Progenitor cell of endocrine pancreas (in vitro differentiated cells): ENCODE measurements at regions not wholly inside any gene's neighbourhood (a gene's known extent, or its start where the extent isn't known, plus 50 kb on each side); places are given as distances from the start of the nearest gene placed in this dataset.

Source experiments
- DNase-seq: peaks from one replicate; pipeline ENCODE4 v3.0.0; 2021; ENCODE audit warnings: low spot score; ENCODE audit not compliant: unreplicated experiment
- H3K27ac Mint-ChIP-seq: 2 replicates; pipeline ENCODE4 v1.8.0; 2021; ENCODE audit warnings: mild to moderate bottlenecking, moderate library complexity, mixed read lengths
- H3K27me3 Mint-ChIP-seq: 2 replicates; pipeline ENCODE4 v1.8.0; 2021; ENCODE audit warnings: mixed read lengths
- H3K36me3 Mint-ChIP-seq: 2 replicates; pipeline ENCODE4 v1.8.0; 2022; ENCODE audit warnings: mixed read lengths; ENCODE audit not compliant: insufficient read depth
- H3K4me1 Mint-ChIP-seq: 2 replicates; pipeline ENCODE4 v1.8.0; 2021; ENCODE audit warnings: low read depth, mixed read lengths
- H3K4me3 Mint-ChIP-seq: 2 replicates; pipeline ENCODE4 v1.8.0; 2021; ENCODE audit warnings: low read depth, mild to moderate bottlenecking, moderate library complexity, mixed read lengths
- H3K9me3 Mint-ChIP-seq: 2 replicates; pipeline ENCODE4 v1.8.0; 2021; ENCODE audit warnings: low read depth, mixed read lengths
- CTCF ChIP-seq: fragments of 200-600 bp; sonication (generic); IDR thresholded peaks from one replicate; pipeline ENCODE4 v1.5.0; 2021; ENCODE audit warnings: antibody characterized with exemption, mild to moderate bottlenecking; ENCODE audit not compliant: unreplicated experiment

GRCh38 chr6:85172705-85173104 lies 277.2 kb upstream of the NT5E start:
- no peak overlapping the region for H3K4me3 Mint-ChIP-seq
- DNase-seq = no peak
- no peak for TF ChIP-seq CTCF
- no peak overlapping the region for H3K27ac Mint-ChIP-seq
- H3K4me1 Mint-ChIP-seq = no peaks in the 10 kb centered on the region
- peaks cover 10% of the 10 kb centered on the region for H3K9me3 Mint-ChIP-seq
- H3K27me3 Mint-ChIP-seq = no peaks in the 10 kb centered on the region
- no peaks in the 10 kb centered on the region for H3K36me3 Mint-ChIP-seq

GRCh38 chr6:85172161-85172560 lies 277.7 kb upstream of the NT5E start:
- Mint-ChIP-seq H3K4me1 (no peaks in the 10 kb centered on the region), H3K27ac (no peak overlapping the region), H3K4me3 (no peak overlapping the region), H3K9me3 (peaks cover 10% of the 10 kb centered on the region), H3K36me3 (no peaks in the 10 kb centered on the region), H3K27me3 (no peaks in the 10 kb centered on the region)
- DNase-seq = no peak
- no peak for TF ChIP-seq CTCF

- Mint-ChIP-seq H3K9me3 (peaks cover 1% of the 10 kb centered on the region), H3K27me3 (no peaks in the 10 kb centered on the region), H3K4me3 (no peak overlapping the region), H3K36me3 (no peaks in the 10 kb centered on the region), H3K27ac (no peak overlapping the region), H3K4me1 (no peaks in the 10 kb centered on the region)
- no peak for TF ChIP-seq CTCF
- no peak for DNase-seq
Measured at GRCh38 chr6:85169189-85169588, 280.7 kb upstream of the NT5E start.

GRCh38 chr6:85168146-85168545 lies 281.7 kb upstream of the NT5E start:
- no peak for DNase-seq
- Mint-ChIP-seq H3K4me1 (no peaks in the 10 kb centered on the region), H3K27ac (no peak overlapping the region), H3K27me3 (no peaks in the 10 kb centered on the region), H3K36me3 (no peaks in the 10 kb centered on the region), H3K9me3 (no peaks in the 10 kb centered on the region), H3K4me3 (no peak overlapping the region)
- no peak for TF ChIP-seq CTCF

- Mint-ChIP-seq H3K27me3 (no peaks in the 10 kb centered on the region), H3K4me1 (no peaks in the 10 kb centered on the region), H3K36me3 (no peaks in the 10 kb centered on the region), H3K9me3 (no peaks in the 10 kb centered on the region), H3K27ac (no peak overlapping the region), H3K4me3 (no peak overlapping the region)
- TF ChIP-seq CTCF = no peak
- DNase-seq = no peak
Measured at GRCh38 chr6:85166114-85166741, 283.7 kb upstream of the NT5E start.
